Caco-2 (cell line): ENCODE measurements at regions not wholly inside any gene's neighbourhood (a gene's known extent, or its start where the extent isn't known, plus 50 kb on each side); places are given as distances from the start of the nearest gene placed in this dataset.

Source experiments
- BruUV-seq: library from RNA; stranded (reverse); fragments of 400-500 nt; replicated peaks from 2 replicates; lab custom pipeline; 2021; lab: Mats Ljungman, UMichigan
- CTCF ChIA-PET: fragments of 300-600 bp; sonication (Branson Sonifier 250); formaldehyde crosslinking; loops from one replicate; lab custom pipeline; 2022; ENCODE audit warnings: antibody characterized with exemption; lab: Charles Lee
- POLR2A ChIA-PET: fragments of 300-600 bp; sonication (Branson Sonifier 250); formaldehyde crosslinking; loops from one replicate; lab custom pipeline; 2022; ENCODE audit warnings: antibody characterized with exemption; lab: Charles Lee
- DNase-seq, 2 experiments: peaks; one replicate each; pipeline versions ENCODE4 v3.0.0 to v3.0.0-alpha.2; 2020 to 2022
- H3K27me3 ChIP-seq: replicated peaks from 2 replicates; pipeline ENCODE4 v1.6.0; 2011; ENCODE audit warnings: low read length; ENCODE audit not compliant: control insufficient read depth, insufficient read depth
- H3K36me3 ChIP-seq: 2 replicates; pipeline ENCODE4 v1.5.1; 2011; ENCODE audit warnings: low read length; ENCODE audit not compliant: control insufficient read depth, insufficient read depth
- H3K4me1 ChIP-seq: fragments of 250-450 bp; sonication (Bioruptor Pico); 2 replicates; pipeline ENCODE4 v1.5.1; 2020; ENCODE audit warnings: mild to moderate bottlenecking
- H3K4me3 ChIP-seq: 2 replicates; pipeline ENCODE4 v1.5.1; 2011; ENCODE audit warnings: low read depth, mild to moderate bottlenecking, control low read depth, low read length
- H3K9me3 ChIP-seq: fragments of 250-450 bp; sonication (Bioruptor Pico); 2 replicates; pipeline ENCODE4 v1.5.1; 2020; ENCODE audit warnings: mild to moderate bottlenecking, moderate library complexity
- H3K27ac Mint-ChIP-seq: one replicate; pipeline ENCODE4 v1.8.0; 2022; ENCODE audit warnings: mixed read lengths; ENCODE audit not compliant: unreplicated experiment
- H3K27me3 Mint-ChIP-seq: one replicate; pipeline ENCODE4 v1.8.0; 2022; ENCODE audit warnings: mixed read lengths; ENCODE audit not compliant: insufficient read depth, unreplicated experiment
- H3K36me3 Mint-ChIP-seq: one replicate; pipeline ENCODE4 v1.8.0; 2022; ENCODE audit warnings: mild to moderate bottlenecking, mixed read lengths; ENCODE audit not compliant: insufficient read depth, unreplicated experiment
- H3K4me1 Mint-ChIP-seq: one replicate; pipeline ENCODE4 v1.8.0; 2022; ENCODE audit warnings: low read depth, mixed read lengths; ENCODE audit not compliant: unreplicated experiment
- H3K4me3 Mint-ChIP-seq: one replicate; pipeline ENCODE4 v1.8.0; 2022; ENCODE audit warnings: mild to moderate bottlenecking, moderate library complexity, mixed read lengths; ENCODE audit not compliant: unreplicated experiment
- H3K9me3 Mint-ChIP-seq: one replicate; pipeline ENCODE4 v1.8.0; 2022; ENCODE audit warnings: mixed read lengths; ENCODE audit not compliant: unreplicated experiment
- CTCF ChIP-seq, 2 experiments: fragments of 200-600 bp in 1 of 2; IDR thresholded peaks; 1 replicate in 1 of 2; 2 replicates in 1 of 2; pipeline versions ENCODE4 v1.5.1 to v1.8.0; 2011 to 2022; ENCODE audit warnings: antibody characterized with exemption in 1 of 2, control low read depth in 1 of 2, inconsistent platforms in 1 of 2, low read depth in 1 of 2, low read length in 1 of 2, mild to moderate bottlenecking in 1 of 2, moderate library complexity in 1 of 2; ENCODE audit not compliant: insufficient read depth in 1 of 2, severe bottlenecking in 1 of 2, unreplicated experiment in 1 of 2
- intact Hi-C: fragments of 100-400 bp; cut with micrococcal nuclease; formaldehyde crosslinking; loops from one replicate; pipeline ENCODE4 v1.10.0; 2022; ENCODE audit not compliant: unreplicated experiment

DNA sequence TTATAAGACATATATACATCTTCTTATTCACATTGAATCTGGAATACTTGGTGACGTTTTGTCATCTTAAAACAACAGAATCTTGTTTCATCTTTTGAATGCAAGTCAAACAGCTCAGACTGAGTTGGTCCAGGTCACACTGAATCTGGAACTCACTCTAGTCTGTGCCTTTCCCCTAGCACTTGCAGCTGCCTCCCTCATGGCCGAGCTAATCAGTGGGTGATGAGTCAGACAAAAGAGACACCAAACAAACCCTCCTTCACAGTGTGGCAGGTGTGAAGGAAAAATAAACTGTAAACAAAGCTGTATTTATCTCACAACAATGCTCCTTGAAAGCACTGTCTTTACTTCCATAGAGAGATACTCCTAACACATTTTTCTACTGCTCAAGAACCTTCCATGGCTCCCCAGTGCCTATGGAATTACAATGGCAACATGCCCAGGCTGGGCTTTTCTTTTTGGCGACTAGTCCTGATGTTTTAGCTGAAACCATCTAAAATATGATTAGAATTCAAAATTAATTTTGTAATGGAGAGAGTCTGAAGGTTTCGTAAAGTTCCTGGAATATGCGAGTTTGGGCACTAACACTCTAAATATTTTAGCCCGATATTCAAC, 140.0 kb downstream of the ZNF365 start:
- intact Hi-C loops, result no loop called here
- no peaks in the 10 kb centered on the region for H3K9me3 Mint-ChIP-seq
- peaks cover 9% of the 10 kb centered on the region for H3K4me1 ChIP-seq
- peaks cover 7% of the 10 kb centered on the region for H3K27me3 Mint-ChIP-seq
- no peaks in the 10 kb centered on the region for H3K36me3 ChIP-seq
- no peaks in the 10 kb centered on the region for H3K27me3 ChIP-seq
- no peak for DNase-seq
- H3K4me1 Mint-ChIP-seq, result peaks cover 8% of the 10 kb centered on the region
- CTCF ChIA-PET, result no interaction called here
- POLR2A ChIA-PET, result no interaction called here
- H3K27ac Mint-ChIP-seq, result no peak overlapping the region
- H3K36me3 Mint-ChIP-seq, result no peaks in the 10 kb centered on the region
- TF ChIP-seq CTCF (IDR thresholded peaks at IDR 0.05; ENCODE audit: insufficient read depth in 1 of 2, low read depth in 1 of 2, low read length in 1 of 2, severe bottlenecking in 1 of 2, unreplicated experiment in 1 of 2), result no peak
- no peak overlapping the region for H3K4me3 Mint-ChIP-seq
- H3K9me3 ChIP-seq, result no peaks in the 10 kb centered on the region
- H3K4me3 ChIP-seq, result no peak overlapping the region
- BruUV-seq, result no TSS peak

GRCh38 chr10:62517252-62517651, 143.1 kb downstream of the ZNF365 start:
- Histone ChIP-seq H3K9me3 (no peaks in the 10 kb centered on the region), H3K27me3 (no peaks in the 10 kb centered on the region), H3K4me3 (no peak overlapping the region), H3K36me3 (no peaks in the 10 kb centered on the region), H3K4me1 (peaks cover 7% of the 10 kb centered on the region)
- H3K27me3 Mint-ChIP-seq, result peaks cover 7% of the 10 kb centered on the region
- no peaks in the 10 kb centered on the region for H3K36me3 Mint-ChIP-seq
- no peak overlapping the region for H3K4me3 Mint-ChIP-seq
- CTCF ChIA-PET, result no interaction called here
- H3K27ac Mint-ChIP-seq, result no peak overlapping the region
- POLR2A ChIA-PET, result no interaction called here
- no peak for TF ChIP-seq CTCF (IDR thresholded peaks at IDR 0.05; ENCODE audit: insufficient read depth in 1 of 2, low read depth in 1 of 2, low read length in 1 of 2, severe bottlenecking in 1 of 2, unreplicated experiment in 1 of 2)
- DNase-seq, result no peak
- no TSS peak for BruUV-seq
- intact Hi-C loops, result no loop called here
- H3K9me3 Mint-ChIP-seq, result no peaks in the 10 kb centered on the region
- peaks cover 8% of the 10 kb centered on the region for H3K4me1 Mint-ChIP-seq

DNA sequence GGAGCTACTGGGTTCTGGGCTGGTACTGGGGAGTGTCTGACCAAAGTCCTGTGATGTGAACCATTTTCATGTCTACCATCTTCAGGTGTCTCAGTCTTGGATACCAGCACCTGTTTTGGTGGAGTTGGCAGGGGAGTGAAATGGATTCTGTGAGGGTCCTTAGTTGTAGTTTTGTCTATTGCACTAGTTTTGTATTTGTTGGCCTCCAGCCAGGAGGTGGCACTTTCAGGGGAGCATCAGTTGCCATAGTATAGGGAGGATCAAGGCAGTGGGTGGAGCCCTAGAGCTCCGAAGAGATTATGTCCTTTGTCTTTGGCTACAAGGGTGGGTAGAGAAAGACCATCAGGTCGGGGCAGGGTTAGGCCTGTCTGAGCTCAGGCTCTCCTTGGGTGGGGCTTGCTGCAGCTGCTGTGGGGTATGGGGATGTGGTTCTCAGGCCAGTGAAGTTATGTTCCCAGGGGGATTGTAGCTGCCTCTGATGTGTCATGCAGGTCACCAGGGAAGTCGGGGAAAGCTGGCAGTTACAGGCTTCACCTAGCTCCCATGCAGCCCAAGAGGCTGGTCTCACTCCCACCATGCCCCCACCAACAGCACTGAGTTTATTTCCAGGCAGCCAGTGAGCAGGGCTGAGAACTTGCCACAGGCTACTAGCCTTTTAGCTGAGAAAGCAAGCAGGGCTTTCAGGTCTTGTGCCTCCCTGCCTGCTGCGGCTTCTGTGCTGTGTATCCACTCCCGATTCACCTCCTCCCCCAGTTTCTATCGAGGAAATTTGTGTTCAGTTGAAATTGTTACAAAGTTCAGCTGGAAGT, 153.1 kb downstream of the ZNF365 start:
- Mint-ChIP-seq H3K36me3 (no peaks in the 10 kb centered on the region), H3K27me3 (peaks cover 3% of the 10 kb centered on the region), H3K27ac (no peak overlapping the region), H3K4me3 (no peak overlapping the region), H3K4me1 (no peaks in the 10 kb centered on the region), H3K9me3 (no peaks in the 10 kb centered on the region)
- ChIA-PET POLR2A (no interaction called here), CTCF (no interaction called here)
- H3K4me1 ChIP-seq, result no peaks in the 10 kb centered on the region
- H3K4me3 ChIP-seq, result no peak overlapping the region
- no TSS peak for BruUV-seq
- H3K27me3 ChIP-seq, result no peaks in the 10 kb centered on the region; the same call in 1 of the 2 replicates
- intact Hi-C loops, result no loop called here
- DNase-seq, result no peak
- TF ChIP-seq CTCF (IDR thresholded peaks at IDR 0.05; ENCODE audit: insufficient read depth in 1 of 2, low read depth in 1 of 2, low read length in 1 of 2, severe bottlenecking in 1 of 2, unreplicated experiment in 1 of 2), result no peak
- no peaks in the 10 kb centered on the region for H3K36me3 ChIP-seq
- H3K9me3 ChIP-seq, result peaks cover 9% of the 10 kb centered on the region; the same call in 1 of the 2 replicates
